GM21367 (cell line): ENCODE measurements at regions not wholly inside any gene's neighbourhood (a gene's known extent, or its start where the extent isn't known, plus 50 kb on each side); places are given as distances from the start of the nearest gene placed in this dataset.

ENCODE experiments used
- ATAC-seq: cut with Tn5 transposase; IDR thresholded peaks from one replicate; pipeline ENCODE4 v1.9.1; 2021; ENCODE audit not compliant: unreplicated experiment

- ATAC-seq, result no peak
These were observed 308.7 kb downstream of the TTLL7 start for GRCh38 chr1:83689921-83690868.

- ATAC-seq, result no peak
These were observed 316.8 kb downstream of the TTLL7 start for GRCh38 chr1:83682132-83682531.

DNA sequence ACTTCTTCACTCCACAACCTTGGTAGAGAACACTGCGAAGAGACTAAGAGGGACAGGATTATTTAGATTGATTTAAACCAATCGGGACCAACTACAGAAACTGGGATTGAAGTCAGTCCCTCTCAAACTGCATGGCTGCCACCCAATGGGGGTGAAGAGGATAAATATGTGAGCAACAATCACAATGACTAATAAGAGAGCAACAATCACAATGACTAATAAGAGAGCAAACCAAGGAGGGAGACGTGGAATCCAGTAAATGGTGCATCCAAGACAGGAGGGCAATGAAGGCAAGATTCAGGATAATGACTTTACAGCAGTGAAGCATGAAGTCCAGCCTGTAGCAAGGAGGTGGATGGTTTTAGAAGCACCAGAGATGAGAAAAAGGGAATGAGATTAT lies 322.8 kb downstream of the TTLL7 start:
- ATAC-seq, result no peak

DNA sequence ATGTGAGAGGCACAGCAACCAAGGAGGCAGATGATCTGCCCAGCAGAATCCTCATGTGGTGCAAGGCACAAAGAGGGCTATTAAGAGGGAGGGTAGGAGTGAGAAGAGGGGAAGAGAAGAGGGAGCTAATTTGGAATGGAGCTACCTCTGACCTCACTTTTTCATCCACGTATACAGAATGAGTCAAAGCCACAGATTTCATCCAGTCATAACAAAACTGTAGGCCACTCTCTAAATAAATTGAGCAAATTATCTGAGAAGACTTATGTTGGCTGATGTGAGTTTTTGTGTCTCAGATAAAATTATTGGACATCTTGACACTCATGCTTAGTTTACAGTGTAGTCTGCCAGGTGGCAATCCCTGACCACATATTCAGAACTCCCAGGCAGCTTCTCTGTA lies 325.6 kb downstream of the TTLL7 start:
- no peak for ATAC-seq

GRCh38 chr1:83671586-83671985 lies 327.3 kb downstream of the TTLL7 start:
- ATAC-seq, result no peak

DNA sequence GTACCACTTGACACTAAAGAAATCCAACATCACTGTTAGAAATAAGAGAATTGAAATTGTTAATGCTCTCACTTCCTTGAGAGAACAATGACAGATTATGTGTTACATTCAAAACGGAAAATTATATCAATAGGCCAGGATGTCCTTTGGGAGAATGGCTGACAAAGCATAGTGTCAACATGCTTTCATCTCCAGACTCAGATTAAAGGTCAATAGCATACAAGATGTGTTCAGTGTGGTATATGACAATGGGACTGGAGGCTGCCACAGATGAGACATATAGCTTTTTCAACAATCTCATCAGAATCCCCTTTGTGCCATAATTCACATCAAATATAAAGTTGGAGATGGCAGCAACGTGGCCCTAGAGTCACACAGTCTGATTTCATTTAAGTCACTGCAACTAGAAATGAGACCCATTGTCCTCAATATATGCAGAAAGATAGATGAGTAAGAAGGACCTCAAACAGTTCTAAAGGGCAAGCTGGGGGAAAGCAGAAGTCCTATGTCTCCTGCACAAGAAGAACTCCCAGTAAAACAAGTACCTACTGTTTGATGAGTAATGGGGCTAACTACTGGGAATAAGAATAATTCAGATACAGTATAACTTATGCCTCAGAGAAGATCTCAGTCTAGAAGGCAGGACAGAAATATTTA lies 327.9 kb downstream of the TTLL7 start:
- no peak for ATAC-seq

DNA sequence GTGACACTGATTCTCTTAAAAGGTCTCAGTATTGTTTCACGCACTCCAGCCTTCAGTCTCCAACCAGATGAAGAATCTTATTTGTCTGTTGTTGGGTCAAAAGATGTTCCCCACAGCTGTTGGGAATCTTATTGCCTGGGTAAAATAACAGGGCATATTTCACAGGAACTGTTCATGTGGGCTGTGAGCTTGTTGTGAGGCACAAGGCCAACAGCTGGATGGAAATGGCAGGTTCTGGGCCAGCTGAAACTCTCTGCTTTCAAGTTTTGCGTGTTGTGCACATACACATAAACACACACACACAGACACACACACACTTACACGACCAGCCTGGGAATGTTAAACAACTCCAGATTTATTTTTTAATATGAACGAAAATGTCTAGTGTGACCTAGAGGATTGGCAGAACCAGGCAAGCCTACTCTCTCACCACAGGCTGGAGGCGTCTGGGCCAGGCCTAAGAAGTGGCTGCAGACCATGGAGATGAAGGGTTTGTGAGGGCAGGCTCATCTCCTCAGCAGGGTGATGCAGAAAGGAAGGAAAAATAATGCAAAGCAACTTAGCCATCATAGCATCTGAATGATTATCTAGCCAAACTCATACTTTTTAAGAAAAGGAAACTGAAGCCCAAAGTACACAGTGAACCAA lies 357.0 kb downstream of the TTLL7 start:
- no peak for ATAC-seq

DNA sequence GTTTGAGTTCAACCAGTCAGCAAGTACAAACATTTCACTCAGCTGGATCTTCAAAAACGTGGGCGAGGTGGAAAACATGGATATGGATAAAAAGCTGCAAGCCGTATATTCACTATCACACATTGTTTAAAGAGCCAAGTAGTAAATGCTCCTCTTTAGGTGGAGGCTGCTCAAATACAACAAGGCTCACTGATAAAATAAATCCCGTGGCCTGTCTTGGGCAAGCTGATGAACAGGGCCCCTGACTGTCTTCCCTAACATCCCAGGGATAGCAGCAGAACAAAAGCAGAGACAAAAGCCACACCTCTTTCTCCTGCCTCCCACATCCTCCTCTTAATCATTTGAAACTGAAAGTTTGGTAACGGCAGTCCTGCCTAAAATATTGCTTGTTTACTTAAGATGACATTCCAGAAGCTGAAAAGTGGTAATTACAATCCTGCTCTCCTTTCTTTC lies 357.7 kb downstream of the TTLL7 start:
- ATAC-seq, result no peak

DNA sequence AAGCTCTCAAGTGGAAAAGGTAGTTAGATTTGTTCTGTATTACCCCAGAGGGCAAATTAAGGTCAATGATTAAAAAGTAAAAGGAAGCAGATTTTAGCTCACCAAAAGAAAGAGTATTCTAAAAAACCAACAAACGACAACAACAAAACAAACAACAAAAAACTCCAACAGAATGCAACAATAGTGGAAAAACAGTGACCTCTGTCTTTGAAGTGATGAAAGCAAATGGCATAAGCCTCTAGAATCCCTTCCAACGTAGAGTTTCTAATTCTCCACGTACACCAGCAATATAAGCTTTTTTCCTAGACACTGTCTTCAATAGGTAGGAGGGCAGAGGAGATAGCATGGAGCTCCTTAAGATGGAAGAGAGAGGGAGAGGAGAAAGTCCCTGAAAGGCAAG lies 359.1 kb downstream of the TTLL7 start:
- no peak for ATAC-seq

DNA sequence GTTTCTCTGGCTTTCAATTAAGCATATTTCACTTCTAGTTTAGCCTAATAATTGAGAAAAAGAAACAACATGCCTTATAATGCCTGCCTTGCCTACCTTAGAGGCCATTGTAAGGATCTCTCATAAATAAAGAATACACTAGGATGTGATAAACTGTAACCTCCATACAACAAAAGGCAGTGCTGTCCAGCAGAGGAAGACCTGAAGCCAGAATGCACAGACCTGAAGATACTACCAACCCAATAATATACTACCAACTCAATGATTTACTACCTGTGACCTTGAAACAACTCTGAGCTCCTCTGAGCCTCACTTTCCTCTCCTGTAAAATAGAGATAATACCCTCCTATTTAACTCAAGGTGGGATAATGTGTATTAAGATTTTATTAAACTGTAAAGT lies 361.3 kb downstream of the TTLL7 start:
- ATAC-seq, result no peak

DNA sequence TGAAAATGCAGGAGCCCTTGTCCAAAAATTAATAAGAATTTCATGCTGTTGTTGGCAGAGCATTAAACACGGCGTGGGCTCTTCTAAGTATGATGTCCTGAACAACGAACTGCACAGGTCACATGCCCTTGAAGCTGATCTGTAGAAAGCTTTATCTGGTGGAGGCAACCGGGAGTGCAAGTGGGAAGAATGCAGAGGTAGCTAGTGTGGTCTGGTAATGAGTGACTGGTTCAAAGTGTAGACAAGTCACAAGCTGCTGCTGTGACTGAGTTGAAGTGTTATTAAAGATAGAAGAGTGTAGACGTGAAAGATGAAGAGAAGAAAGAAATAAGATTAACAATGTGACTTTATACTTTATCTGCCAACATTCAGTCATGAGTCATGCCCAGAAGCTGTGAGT lies 361.9 kb downstream of the TTLL7 start:
- ATAC-seq, result no peak

GRCh38 chr1:83632906-83633305 lies 366.0 kb downstream of the TTLL7 start:
- no peak for ATAC-seq

DNA sequence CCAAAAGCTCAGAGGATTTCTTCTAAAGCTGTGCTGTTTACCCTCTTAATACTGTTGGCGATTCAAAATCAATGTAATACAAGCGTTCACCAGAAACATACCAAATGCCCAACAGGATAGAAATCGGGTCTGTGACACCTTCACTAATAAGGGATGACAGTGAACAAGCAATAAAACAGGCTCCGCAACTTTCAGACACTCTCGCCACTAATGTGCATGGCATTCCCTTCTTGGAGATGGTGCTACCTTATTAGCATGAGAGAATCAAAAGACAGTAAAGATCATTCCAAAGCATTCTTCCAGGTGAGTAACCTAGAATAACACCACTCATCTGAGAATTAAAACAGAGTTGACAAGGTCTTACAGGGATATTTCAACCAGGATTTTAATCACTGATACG lies 367.1 kb downstream of the TTLL7 start:
- ATAC-seq, result no peak

DNA sequence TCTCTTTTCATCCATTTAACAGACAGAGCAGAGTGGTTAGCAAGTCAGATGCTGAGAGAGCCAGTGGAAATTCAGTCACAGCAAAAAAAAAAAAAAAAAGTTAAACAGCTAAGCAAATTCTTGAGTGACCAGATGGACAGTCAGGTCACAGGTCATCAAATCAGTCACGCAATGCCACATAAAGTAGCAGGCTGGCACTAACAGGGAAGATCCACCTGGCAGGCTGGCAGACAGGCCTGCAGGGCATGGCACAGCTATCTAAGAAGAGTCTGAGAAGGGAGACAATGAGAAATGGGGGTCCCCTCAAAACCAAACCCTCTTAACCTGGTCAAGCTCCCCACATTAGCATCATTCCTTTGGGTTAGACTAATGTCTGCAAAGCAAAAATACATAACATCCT lies 371.9 kb downstream of the TTLL7 start:
- no peak for ATAC-seq

- no peak for ATAC-seq
These were observed 372.3 kb downstream of the TTLL7 start for GRCh38 chr1:83626603-83627002.

GRCh38 chr1:83625646-83626045 lies 373.3 kb downstream of the TTLL7 start:
- no peak for ATAC-seq

GRCh38 chr1:83620016-83620415 lies 378.9 kb downstream of the TTLL7 start:
- no peak for ATAC-seq

GRCh38 chr1:83619170-83619896 lies 379.6 kb downstream of the TTLL7 start:
- ATAC-seq, result no peak

- no peak for ATAC-seq
These were observed 381.0 kb downstream of the TTLL7 start for GRCh38 chr1:83617883-83618282.

GRCh38 chr1:83615370-83615769 lies 383.6 kb downstream of the TTLL7 start:
- ATAC-seq, result no peak

DNA sequence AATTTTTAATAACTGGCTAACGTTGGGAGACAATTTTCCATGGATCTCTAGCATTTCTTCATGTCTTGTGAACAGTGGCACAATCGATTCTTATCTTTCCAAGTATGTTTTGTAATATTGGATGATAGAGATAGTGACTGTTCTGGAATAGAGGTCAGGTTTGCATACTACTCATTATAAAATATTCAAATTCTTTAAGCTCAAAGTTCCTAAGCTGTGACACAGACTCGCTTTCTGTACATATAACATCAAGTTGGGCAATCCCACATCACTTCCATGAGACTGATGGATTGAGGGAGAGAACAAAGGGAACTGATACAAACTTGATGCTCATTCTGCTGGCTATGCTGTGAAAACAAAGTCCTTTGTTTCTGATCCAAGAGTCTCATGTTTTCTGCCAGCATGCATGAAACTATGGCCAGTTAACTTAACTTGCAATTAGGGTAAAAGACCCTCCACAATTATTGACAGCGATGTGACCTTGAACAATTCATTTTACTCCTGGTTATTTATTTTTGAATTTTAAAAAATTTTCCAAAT lies 392.4 kb downstream of the TTLL7 start:
- no peak for ATAC-seq
